ENCODE measurements at regions not wholly inside any gene's neighbourhood (a gene's known extent, or its start where the extent isn't known, plus 50 kb on each side); places are given as distances from the start of the nearest gene placed in this dataset.

DNA sequence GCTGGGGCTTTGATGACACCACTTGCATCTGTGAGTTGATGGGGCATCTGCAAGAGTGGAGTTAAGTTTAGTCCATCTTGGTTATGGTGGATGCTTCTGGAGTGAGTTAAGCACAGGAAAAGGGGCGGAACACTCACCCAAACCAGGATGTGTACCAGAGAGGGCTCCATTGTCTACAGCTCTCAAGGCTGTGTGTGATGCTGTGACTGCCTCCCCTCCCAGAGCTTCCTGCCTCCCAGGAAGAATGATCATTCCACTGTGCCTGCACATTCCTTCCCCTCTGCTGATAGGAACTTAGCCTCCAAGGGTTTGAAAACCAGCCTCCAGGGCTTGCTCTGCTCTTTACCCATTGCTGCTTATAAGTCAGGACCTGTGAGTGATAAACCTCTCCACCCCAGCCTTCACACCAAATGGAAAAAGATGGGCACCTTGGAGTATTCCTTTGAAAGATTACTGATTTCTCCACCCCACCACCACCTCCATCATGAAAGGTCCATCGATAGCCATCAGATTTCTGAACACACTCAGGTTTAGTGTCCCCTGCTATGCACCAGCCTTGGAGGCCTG lies 160.1 kb upstream of the SPRY4 start:
- TF ChIP-seq POLR2A (IDR thresholded peaks at IDR 0.05) = no peak
- TF ChIP-seq, protein P1, sequence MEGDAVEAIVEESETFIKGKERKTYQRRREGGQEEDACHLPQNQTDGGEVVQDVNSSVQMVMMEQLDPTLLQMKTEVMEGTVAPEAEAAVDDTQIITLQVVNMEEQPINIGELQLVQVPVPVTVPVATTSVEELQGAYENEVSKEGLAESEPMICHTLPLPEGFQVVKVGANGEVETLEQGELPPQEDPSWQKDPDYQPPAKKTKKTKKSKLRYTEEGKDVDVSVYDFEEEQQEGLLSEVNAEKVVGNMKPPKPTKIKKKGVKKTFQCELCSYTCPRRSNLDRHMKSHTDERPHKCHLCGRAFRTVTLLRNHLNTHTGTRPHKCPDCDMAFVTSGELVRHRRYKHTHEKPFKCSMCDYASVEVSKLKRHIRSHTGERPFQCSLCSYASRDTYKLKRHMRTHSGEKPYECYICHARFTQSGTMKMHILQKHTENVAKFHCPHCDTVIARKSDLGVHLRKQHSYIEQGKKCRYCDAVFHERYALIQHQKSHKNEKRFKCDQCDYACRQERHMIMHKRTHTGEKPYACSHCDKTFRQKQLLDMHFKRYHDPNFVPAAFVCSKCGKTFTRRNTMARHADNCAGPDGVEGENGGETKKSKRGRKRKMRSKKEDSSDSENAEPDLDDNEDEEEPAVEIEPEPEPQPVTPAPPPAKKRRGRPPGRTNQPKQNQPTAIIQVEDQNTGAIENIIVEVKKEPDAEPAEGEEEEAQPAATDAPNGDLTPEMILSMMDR (IDR thresholded peaks at IDR 0.05) = no peak
